ENCODE measurements at regions not wholly inside any gene's neighbourhood (a gene's known extent, or its start where the extent isn't known, plus 50 kb on each side); places are given as distances from the start of the nearest gene placed in this dataset.

- H3K4me3 ChIP-seq = no peak overlapping the region
- no peak overlapping the region for H3K27ac ChIP-seq
- H3K4me1 ChIP-seq = peaks cover 0 to 27% (median 4%) of the 10 kb centered on the region in 4 donors
- no peak for TF ChIP-seq CTCF (IDR thresholded peaks at IDR 0.05)
- no peaks in the 10 kb centered on the region for H3K9me3 ChIP-seq
- no peak for DNase-seq
- H3K27me3 ChIP-seq = no peaks in the 10 kb centered on the region
- H3K36me3 ChIP-seq = no peaks in the 10 kb centered on the region
- intact Hi-C loops (cut with DNase I; ENCODE audit: low total_unique reads) = no loop called here
These were observed 82.2 kb upstream of the ITGA4 start for GRCh38 chr2:181374781-181375675.

GRCh38 chr2:181376442-181376841 lies 80.7 kb upstream of the ITGA4 start:
- no peak for DNase-seq
- intact Hi-C loops (cut with DNase I; ENCODE audit: low total_unique reads) = no loop called here
- no peak for TF ChIP-seq CTCF (IDR thresholded peaks at IDR 0.05)
- Histone ChIP-seq H3K4me3 (no peak overlapping the region), H3K36me3 (no peaks in the 10 kb centered on the region), H3K27me3 (no peaks in the 10 kb centered on the region), H3K4me1 (peaks cover 0 to 23% (median 3%) of the 10 kb centered on the region in 4 donors), H3K9me3 (no peaks in the 10 kb centered on the region), H3K27ac (no peak overlapping the region)

- no peaks in the 10 kb centered on the region for H3K36me3 ChIP-seq
- H3K27me3 ChIP-seq = no peaks in the 10 kb centered on the region
- H3K4me3 ChIP-seq = no peak overlapping the region
- H3K27ac ChIP-seq = no peak overlapping the region
- TF ChIP-seq CTCF (IDR thresholded peaks at IDR 0.05) = no peak
- no peak for DNase-seq
- H3K9me3 ChIP-seq = no peaks in the 10 kb centered on the region
- peaks cover 0 to 17% (median under 1%) of the 10 kb centered on the region in 4 donors for H3K4me1 ChIP-seq
- intact Hi-C loops (cut with DNase I; ENCODE audit: low total_unique reads) = no loop called here
These were observed 80.2 kb upstream of the ITGA4 start for GRCh38 chr2:181376999-181377398.

- H3K36me3 ChIP-seq = no peaks in the 10 kb centered on the region
- H3K4me3 ChIP-seq = no peak overlapping the region
- H3K4me1 ChIP-seq = peaks cover 0 to 2% (median 0%) of the 10 kb centered on the region in 4 donors
- no peak for TF ChIP-seq CTCF (IDR thresholded peaks at IDR 0.05)
- H3K9me3 ChIP-seq = no peaks in the 10 kb centered on the region
- intact Hi-C loops (cut with DNase I; ENCODE audit: low total_unique reads) = no loop called here
- DNase-seq = no peak
- no peak overlapping the region for H3K27ac ChIP-seq
- H3K27me3 ChIP-seq = no peaks in the 10 kb centered on the region
These were observed 78.7 kb upstream of the ITGA4 start for GRCh38 chr2:181378491-181378890.

GRCh38 chr2:181380581-181380980 lies 76.6 kb upstream of the ITGA4 start:
- no peaks in the 10 kb centered on the region for H3K36me3 ChIP-seq
- intact Hi-C loops (cut with DNase I; ENCODE audit: low total_unique reads) = no loop called here
- H3K4me3 ChIP-seq = no peak overlapping the region
- H3K27ac ChIP-seq = no peak overlapping the region
- H3K27me3 ChIP-seq = no peaks in the 10 kb centered on the region
- no peak for DNase-seq
- H3K4me1 ChIP-seq = no peaks in the 10 kb centered on the region
- H3K9me3 ChIP-seq = no peaks in the 10 kb centered on the region
- no peak for TF ChIP-seq CTCF (IDR thresholded peaks at IDR 0.05)

Data from tibial artery (tissue), 4 donors.